GM12892 (cell line): ENCODE measurements at regions not wholly inside any gene's neighbourhood (a gene's known extent, or its start where the extent isn't known, plus 50 kb on each side); places are given as distances from the start of the nearest gene placed in this dataset.

ENCODE experiments used
- POLR2A ChIP-seq: IDR thresholded peaks from 2 replicates; pipeline ENCODE4 v1.6.1; 2011; ENCODE audit warnings: low read depth, low read length, control low read depth
- POLR2AphosphoS5 ChIP-seq: IDR thresholded peaks from 2 replicates; pipeline ENCODE4 v1.6.1; 2011; ENCODE audit warnings: low read depth, low read length, control low read depth
- TAF1 ChIP-seq: IDR thresholded peaks from 2 replicates; pipeline ENCODE4 v1.6.1; 2011; ENCODE audit warnings: low read depth, mild to moderate bottlenecking, control low read depth, low read length, borderline replicate concordance

GRCh38 chr1:38538834-38539233, 320.7 kb downstream of the RRAGC start:
- TF ChIP-seq POLR2AphosphoS5 (no peak), POLR2A (no peak), TAF1 (no peak)
